C1 segment of cervical spinal cord (tissue), 14 donors: ENCODE measurements at regions not wholly inside any gene's neighbourhood (a gene's known extent, or its start where the extent isn't known, plus 50 kb on each side); places are given as distances from the start of the nearest gene placed in this dataset.
"Not testable (repeated sequence)": the region's sequence is repeated elsewhere in the genome, so short reads cannot be mapped to it uniquely, and the experiment has no call there.

ENCODE experiments used
- DNase-seq, 14 donors: peaks; one replicate each; lab custom pipeline; 2025; lab: John Stamatoyannopoulos, UW

GRCh38 chr2:21773168-21773567 is 649.4 kb downstream of the TDRD15 start:
- DNase-seq: no peak

- no peak for DNase-seq
These were observed 651.1 kb downstream of the TDRD15 start for GRCh38 chr2:21774691-21775368.

- DNase-seq: no peak
These were observed 656.0 kb downstream of the TDRD15 start for GRCh38 chr2:21779786-21780185.

- no peak for DNase-seq
These were observed 658.2 kb downstream of the TDRD15 start for GRCh38 chr2:21781962-21782361.

- DNase-seq: no peak
These were observed 659.1 kb downstream of the TDRD15 start for GRCh38 chr2:21782866-21783265.

- no peak for DNase-seq
These were observed 664.2 kb downstream of the TDRD15 start for GRCh38 chr2:21787941-21788340.

- not testable (repeated sequence) for DNase-seq
These were observed 666.5 kb downstream of the TDRD15 start for GRCh38 chr2:21790311-21790710.

GRCh38 chr2:21792571-21792970 is 668.8 kb downstream of the TDRD15 start:
- DNase-seq: no peak

GRCh38 chr2:21793461-21793860 is 669.7 kb downstream of the TDRD15 start:
- no peak for DNase-seq

GRCh38 chr2:21794611-21795010 is 670.8 kb downstream of the TDRD15 start:
- no peak for DNase-seq

GRCh38 chr2:21800356-21800755 is 676.6 kb downstream of the TDRD15 start:
- DNase-seq: no peak

GRCh38 chr2:21803550-21803949 is 679.8 kb downstream of the TDRD15 start:
- no peak for DNase-seq

- DNase-seq: no peak
These were observed 680.4 kb downstream of the TDRD15 start for GRCh38 chr2:21804151-21804550.

- DNase-seq: no peak
These were observed 687.8 kb downstream of the TDRD15 start for GRCh38 chr2:21811541-21811940.

- no peak for DNase-seq
These were observed 689.0 kb downstream of the TDRD15 start for GRCh38 chr2:21812766-21813165.

GRCh38 chr2:21814588-21815149 is 690.9 kb downstream of the TDRD15 start:
- no peak for DNase-seq

GRCh38 chr2:21818212-21818795 is 694.5 kb downstream of the TDRD15 start:
- DNase-seq: peak in 4 of 14 donors; percentile 1 to 42 (median 18)

GRCh38 chr2:21819454-21819853 is 695.7 kb downstream of the TDRD15 start:
- DNase-seq: no peak

- no peak for DNase-seq
These were observed 696.5 kb downstream of the TDRD15 start for GRCh38 chr2:21820271-21820670.

- no peak for DNase-seq
These were observed 698.0 kb downstream of the TDRD15 start for GRCh38 chr2:21821672-21822227.

GRCh38 chr2:21822505-21822904 is 698.7 kb downstream of the TDRD15 start:
- DNase-seq: no peak

- no peak for DNase-seq
These were observed 710.0 kb downstream of the TDRD15 start for GRCh38 chr2:21833767-21834166.

- no peak for DNase-seq
These were observed 712.5 kb downstream of the TDRD15 start for GRCh38 chr2:21836261-21836660.
